ENCODE measurements at regions not wholly inside any gene's neighbourhood (a gene's known extent, or its start where the extent isn't known, plus 50 kb on each side); places are given as distances from the start of the nearest gene placed in this dataset.

GRCh38 chr7:92930404-92930803 is 94.0 kb upstream of the CDK6 start:
- H3K4me3 ChIP-seq: no peak overlapping the region
- H3K27ac ChIP-seq (replicated peaks): no peak overlapping the region
- intact Hi-C loops (cut with micrococcal nuclease): no loop called here
- peaks cover 27% of the 10 kb centered on the region for H3K9me3 ChIP-seq (replicated peaks)
- H3K4me1 ChIP-seq: no peaks in the 10 kb centered on the region
- no peak for DNase-seq
- H3K36me3 ChIP-seq: no peaks in the 10 kb centered on the region
- H3K27me3 ChIP-seq (ENCODE audit: low read depth): no peaks in the 10 kb centered on the region
- TF ChIP-seq CTCF (IDR thresholded peaks at IDR 0.05; ENCODE audit: borderline replicate concordance): no peak

- Histone ChIP-seq H3K27ac (replicated peaks) (no peak overlapping the region), H3K27me3 (ENCODE audit: low read depth) (no peaks in the 10 kb centered on the region), H3K36me3 (no peaks in the 10 kb centered on the region), H3K9me3 (replicated peaks) (peaks cover 27% of the 10 kb centered on the region), H3K4me1 (no peaks in the 10 kb centered on the region), H3K4me3 (no peak overlapping the region)
- no peak for TF ChIP-seq CTCF (IDR thresholded peaks at IDR 0.05; ENCODE audit: borderline replicate concordance)
- no peak for DNase-seq
- intact Hi-C loops (cut with micrococcal nuclease): no loop called here
These were observed 90.3 kb upstream of the CDK6 start for GRCh38 chr7:92926697-92927044.

DNA sequence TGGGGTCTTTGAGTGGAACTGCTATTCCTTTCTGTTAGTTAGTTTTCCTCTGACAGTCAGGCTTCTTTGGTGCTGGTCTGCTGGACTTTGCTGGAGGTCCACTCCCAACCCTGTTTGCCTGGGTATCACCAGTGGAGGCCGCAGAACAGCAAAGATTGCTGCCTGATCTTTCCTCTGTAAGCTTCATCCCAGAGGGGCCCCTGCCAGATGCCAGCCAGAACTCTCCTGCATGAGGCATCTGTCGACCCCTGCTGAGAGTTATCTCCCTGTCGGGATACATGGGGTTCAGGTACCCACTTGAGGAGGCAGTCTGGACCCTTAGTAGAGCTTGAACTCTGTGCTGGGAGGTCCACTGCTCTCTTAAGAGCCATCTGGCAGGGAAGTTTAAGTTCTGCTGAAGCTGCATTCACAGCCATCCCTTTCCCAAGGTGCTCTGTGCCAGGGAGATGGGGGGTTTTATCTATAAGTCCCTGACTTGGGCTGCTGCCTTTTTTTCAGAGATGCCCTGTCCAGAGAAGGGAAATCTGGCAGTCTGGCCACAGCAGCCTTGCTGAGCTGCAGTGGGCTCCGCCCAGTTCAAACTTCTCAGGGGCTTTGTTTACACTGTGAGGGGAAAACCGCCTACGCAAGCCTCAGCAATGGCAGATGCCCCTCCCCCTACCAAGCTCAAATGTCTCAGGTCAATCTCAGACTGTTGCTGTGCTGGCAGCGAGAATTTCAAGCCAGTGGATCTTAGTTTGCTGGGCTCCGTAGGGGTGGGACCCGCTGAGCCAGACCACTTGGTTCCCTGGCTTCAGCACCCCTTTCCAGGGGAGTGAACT is 89.7 kb upstream of the CDK6 start:
- intact Hi-C loops (cut with micrococcal nuclease): no loop called here
- H3K27me3 ChIP-seq (ENCODE audit: low read depth): no peaks in the 10 kb centered on the region
- DNase-seq: no peak
- H3K9me3 ChIP-seq (replicated peaks): peaks cover 22% of the 10 kb centered on the region
- no peaks in the 10 kb centered on the region for H3K4me1 ChIP-seq
- no peaks in the 10 kb centered on the region for H3K36me3 ChIP-seq
- H3K4me3 ChIP-seq: no peak overlapping the region
- no peak overlapping the region for H3K27ac ChIP-seq (replicated peaks)
- no peak for TF ChIP-seq CTCF (IDR thresholded peaks at IDR 0.05; ENCODE audit: borderline replicate concordance)

- no peaks in the 10 kb centered on the region for H3K36me3 ChIP-seq
- intact Hi-C loops (cut with micrococcal nuclease): no loop called here
- H3K27me3 ChIP-seq (ENCODE audit: low read depth): no peaks in the 10 kb centered on the region
- H3K27ac ChIP-seq (replicated peaks): no peak overlapping the region
- no peak for DNase-seq
- H3K9me3 ChIP-seq (replicated peaks): peaks cover 16% of the 10 kb centered on the region
- TF ChIP-seq CTCF (IDR thresholded peaks at IDR 0.05; ENCODE audit: borderline replicate concordance): no peak
- no peak overlapping the region for H3K4me3 ChIP-seq
- H3K4me1 ChIP-seq: no peaks in the 10 kb centered on the region
These were observed 88.4 kb upstream of the CDK6 start for GRCh38 chr7:92924800-92925199.

DNA sequence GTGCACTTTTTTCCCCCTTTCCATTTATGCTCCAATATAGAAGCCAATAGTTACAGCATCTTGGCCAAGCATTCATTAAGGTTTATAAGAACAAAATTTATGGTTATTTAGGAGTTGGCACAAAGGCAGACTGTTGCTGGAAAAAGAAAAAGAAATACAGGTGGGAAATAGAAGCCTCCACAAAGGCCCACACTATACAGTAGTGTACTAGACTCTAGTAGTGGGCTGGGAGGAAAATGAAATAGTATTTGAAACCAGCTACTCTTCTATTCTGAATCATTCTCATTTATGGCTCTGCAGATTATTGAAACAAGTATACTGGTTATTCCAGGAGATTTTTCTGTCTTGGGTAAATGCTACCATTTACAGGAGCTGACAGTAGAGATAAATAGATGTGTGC is 80.9 kb upstream of the CDK6 start:
- no peaks in the 10 kb centered on the region for H3K36me3 ChIP-seq
- DNase-seq: no peak
- TF ChIP-seq CTCF (IDR thresholded peaks at IDR 0.05; ENCODE audit: borderline replicate concordance): no peak
- intact Hi-C loops (cut with micrococcal nuclease): no loop called here
- peaks cover 6% of the 10 kb centered on the region for H3K4me1 ChIP-seq
- H3K27ac ChIP-seq (replicated peaks): no peak overlapping the region
- no peak overlapping the region for H3K4me3 ChIP-seq
- H3K27me3 ChIP-seq (ENCODE audit: low read depth): no peaks in the 10 kb centered on the region
- peaks cover 7% of the 10 kb centered on the region for H3K9me3 ChIP-seq (replicated peaks)

All from left ventricle myocardium inferior (tissue), 1 donor.